ENCODE measurements at regions not wholly inside any gene's neighbourhood (a gene's known extent, or its start where the extent isn't known, plus 50 kb on each side); places are given as distances from the start of the nearest gene placed in this dataset.

- WGBS (ENCODE audit: insufficient coverage) = no CpG with 5 or more reads among the region's 2 CpGs
- ATAC-seq (no peak), DNase-seq (no peak)
- Mint-ChIP-seq H3K4me1 (no peaks in the 10 kb centered on the region), H3K4me3 (no peak overlapping the region), H3K27me3 (ENCODE audit: low read depth in 2 of 2) (no peaks in the 10 kb centered on the region), H3K27ac (no peak overlapping the region), H3K9me3 (peaks cover 14 to 16% of the 10 kb centered on the region in 2 donors), H3K36me3 (no peaks in the 10 kb centered on the region)
- Histone ChIP-seq H3K27me3 (ENCODE audit: control insufficient read depth, insufficient read depth, low read length) (no peaks in the 10 kb centered on the region), H3K27ac (ENCODE audit: low read length) (no peak overlapping the region), H3K9me3 (ENCODE audit: control insufficient read depth, insufficient read depth, low read length) (peaks cover 3% of the 10 kb centered on the region), H3K36me3 (ENCODE audit: control insufficient read depth, insufficient read depth, low read length) (no peaks in the 10 kb centered on the region), H3K4me3 (ENCODE audit: low read length) (no peak overlapping the region), H3K4me1 (ENCODE audit: control insufficient read depth, insufficient read depth, low read length) (no peaks in the 10 kb centered on the region)
- no peak for TF ChIP-seq CTCF (IDR thresholded peaks at IDR 0.05)
- intact Hi-C loops (cut with micrococcal nuclease) = no loop called here
These were observed 192.1 kb upstream of the TTC14 start for GRCh38 chr3:180409883-180410282.

GRCh38 chr3:180414157-180414556 lies 187.8 kb upstream of the TTC14 start:
- Mint-ChIP-seq H3K36me3 (no peaks in the 10 kb centered on the region), H3K4me3 (no peak overlapping the region), H3K27me3 (ENCODE audit: low read depth in 2 of 2) (no peaks in the 10 kb centered on the region), H3K27ac (no peak overlapping the region), H3K4me1 (no peaks in the 10 kb centered on the region), H3K9me3 (peaks cover 18 to 20% of the 10 kb centered on the region in 2 donors)
- no peaks in the 10 kb centered on the region for H3K4me1 ChIP-seq (ENCODE audit: control insufficient read depth, insufficient read depth, low read length)
- no peak overlapping the region for H3K4me3 ChIP-seq (ENCODE audit: low read length)
- ATAC-seq (no peak), DNase-seq (no peak)
- no peaks in the 10 kb centered on the region for H3K27me3 ChIP-seq (ENCODE audit: control insufficient read depth, insufficient read depth, low read length)
- intact Hi-C loops (cut with micrococcal nuclease) = no loop called here
- no peak for TF ChIP-seq CTCF (IDR thresholded peaks at IDR 0.05)
- H3K27ac ChIP-seq (ENCODE audit: low read length) = no peak overlapping the region
- H3K36me3 ChIP-seq (ENCODE audit: control insufficient read depth, insufficient read depth, low read length) = no peaks in the 10 kb centered on the region
- no peaks in the 10 kb centered on the region for H3K9me3 ChIP-seq (ENCODE audit: control insufficient read depth, insufficient read depth, low read length)

- H3K4me3 ChIP-seq (ENCODE audit: low read length) = no peak overlapping the region
- no peaks in the 10 kb centered on the region for H3K9me3 ChIP-seq (ENCODE audit: control insufficient read depth, insufficient read depth, low read length)
- TF ChIP-seq CTCF (IDR thresholded peaks at IDR 0.05) = no peak
- Mint-ChIP-seq H3K4me1 (no peaks in the 10 kb centered on the region), H3K27me3 (ENCODE audit: low read depth in 2 of 2) (no peaks in the 10 kb centered on the region), H3K36me3 (no peaks in the 10 kb centered on the region), H3K27ac (no peak overlapping the region), H3K4me3 (no peak overlapping the region), H3K9me3 (peaks cover 19 to 20% of the 10 kb centered on the region in 2 donors)
- no peak for ATAC-seq
- no peak overlapping the region for H3K27ac ChIP-seq (ENCODE audit: low read length)
- no peaks in the 10 kb centered on the region for H3K27me3 ChIP-seq (ENCODE audit: control insufficient read depth, insufficient read depth, low read length)
- intact Hi-C loops (cut with micrococcal nuclease) = no loop called here
- WGBS (ENCODE audit: insufficient coverage) = 65% methylated on average over 2 of the region's 2 CpGs
- no peaks in the 10 kb centered on the region for H3K4me1 ChIP-seq (ENCODE audit: control insufficient read depth, insufficient read depth, low read length)
- no peaks in the 10 kb centered on the region for H3K36me3 ChIP-seq (ENCODE audit: control insufficient read depth, insufficient read depth, low read length)
- no peak for DNase-seq
These were observed 185.8 kb upstream of the TTC14 start for GRCh38 chr3:180416111-180416594.

GRCh38 chr3:180417241-180417640 lies 184.7 kb upstream of the TTC14 start:
- peaks cover 16 to 17% of the 10 kb centered on the region in 2 donors for H3K9me3 Mint-ChIP-seq
- H3K27me3 Mint-ChIP-seq (ENCODE audit: low read depth in 2 of 2) = no peaks in the 10 kb centered on the region

More at GRCh38 chr3:180417241-180417640, 184.7 kb upstream of the TTC14 start:
- ATAC-seq (no peak), DNase-seq (no peak)
- Histone ChIP-seq H3K4me1 (ENCODE audit: control insufficient read depth, insufficient read depth, low read length) (no peaks in the 10 kb centered on the region), H3K4me3 (ENCODE audit: low read length) (no peak overlapping the region), H3K27ac (ENCODE audit: low read length) (no peak overlapping the region), H3K27me3 (ENCODE audit: control insufficient read depth, insufficient read depth, low read length) (no peaks in the 10 kb centered on the region), H3K36me3 (ENCODE audit: control insufficient read depth, insufficient read depth, low read length) (no peaks in the 10 kb centered on the region), H3K9me3 (ENCODE audit: control insufficient read depth, insufficient read depth, low read length) (no peaks in the 10 kb centered on the region)
- no peak for TF ChIP-seq CTCF (IDR thresholded peaks at IDR 0.05)
- H3K36me3 Mint-ChIP-seq = no peaks in the 10 kb centered on the region
- H3K4me1 Mint-ChIP-seq = no peaks in the 10 kb centered on the region
- intact Hi-C loops (cut with micrococcal nuclease) = no loop called here
- H3K27ac Mint-ChIP-seq = no peak overlapping the region
- H3K4me3 Mint-ChIP-seq = no peak overlapping the region
